ENCODE measurements at regions not wholly inside any gene's neighbourhood (a gene's known extent, or its start where the extent isn't known, plus 50 kb on each side); places are given as distances from the start of the nearest gene placed in this dataset.

DNA sequence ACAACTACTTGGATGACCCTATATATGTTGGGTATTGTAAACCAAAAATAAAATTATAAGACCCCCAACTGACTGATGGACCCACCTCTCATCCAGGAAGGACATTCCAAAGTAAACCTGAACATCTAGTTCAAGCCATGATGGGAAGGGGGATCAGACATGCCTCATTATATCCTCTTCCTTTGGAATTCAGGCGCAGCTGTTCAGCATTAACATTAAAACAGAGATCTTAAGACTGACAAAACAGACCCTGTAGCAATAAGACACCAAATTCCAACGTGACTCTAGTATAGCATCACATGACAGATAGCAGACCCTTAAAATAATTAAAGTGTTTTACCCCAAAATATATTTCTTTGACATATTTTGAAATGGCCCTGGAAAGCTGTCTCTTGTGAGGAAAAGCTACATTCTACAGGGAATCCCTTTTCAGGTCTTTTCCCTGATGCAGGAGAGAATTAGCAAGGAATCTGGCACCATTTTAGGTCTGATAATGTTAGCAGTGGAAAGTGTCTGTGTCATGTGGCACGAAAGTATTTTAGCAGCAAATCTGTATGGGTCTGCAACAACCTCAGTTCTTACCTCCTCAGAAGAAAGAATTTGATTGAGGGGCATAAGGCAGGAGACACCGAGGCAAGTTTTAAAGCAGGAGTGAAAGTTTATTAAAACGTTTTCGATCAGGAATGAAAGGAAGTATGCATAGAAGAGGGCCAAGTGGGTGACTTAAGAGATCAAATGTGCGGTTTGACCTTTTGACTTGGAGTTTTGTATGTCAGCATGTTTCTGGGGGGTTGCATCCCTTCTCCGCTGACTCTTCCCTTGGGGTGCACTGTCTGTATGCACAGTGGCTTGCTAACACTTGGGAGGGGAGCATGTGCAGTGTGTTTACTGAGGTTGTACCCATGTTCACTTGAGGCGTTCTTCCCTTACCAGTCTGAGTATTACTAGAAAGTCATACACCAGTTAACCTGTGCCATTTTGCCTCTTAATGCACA, 236.6 kb upstream of the PPP1R3A start:
- no peak for TF ChIP-seq POLR2A (IDR thresholded peaks at IDR 0.05; ENCODE audit: extremely low read depth, insufficient read length)
- TF ChIP-seq, protein P1, sequence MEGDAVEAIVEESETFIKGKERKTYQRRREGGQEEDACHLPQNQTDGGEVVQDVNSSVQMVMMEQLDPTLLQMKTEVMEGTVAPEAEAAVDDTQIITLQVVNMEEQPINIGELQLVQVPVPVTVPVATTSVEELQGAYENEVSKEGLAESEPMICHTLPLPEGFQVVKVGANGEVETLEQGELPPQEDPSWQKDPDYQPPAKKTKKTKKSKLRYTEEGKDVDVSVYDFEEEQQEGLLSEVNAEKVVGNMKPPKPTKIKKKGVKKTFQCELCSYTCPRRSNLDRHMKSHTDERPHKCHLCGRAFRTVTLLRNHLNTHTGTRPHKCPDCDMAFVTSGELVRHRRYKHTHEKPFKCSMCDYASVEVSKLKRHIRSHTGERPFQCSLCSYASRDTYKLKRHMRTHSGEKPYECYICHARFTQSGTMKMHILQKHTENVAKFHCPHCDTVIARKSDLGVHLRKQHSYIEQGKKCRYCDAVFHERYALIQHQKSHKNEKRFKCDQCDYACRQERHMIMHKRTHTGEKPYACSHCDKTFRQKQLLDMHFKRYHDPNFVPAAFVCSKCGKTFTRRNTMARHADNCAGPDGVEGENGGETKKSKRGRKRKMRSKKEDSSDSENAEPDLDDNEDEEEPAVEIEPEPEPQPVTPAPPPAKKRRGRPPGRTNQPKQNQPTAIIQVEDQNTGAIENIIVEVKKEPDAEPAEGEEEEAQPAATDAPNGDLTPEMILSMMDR (IDR thresholded peaks at IDR 0.05; ENCODE audit: low read depth, low read length): no peak

Measured in NB4 (cell line).